ENCODE measurements at regions not wholly inside any gene's neighbourhood (a gene's known extent, or its start where the extent isn't known, plus 50 kb on each side); places are given as distances from the start of the nearest gene placed in this dataset.
"Not testable (repeated sequence)": the region's sequence is repeated elsewhere in the genome, so short reads cannot be mapped to it uniquely, and the experiment has no call there.

DNA sequence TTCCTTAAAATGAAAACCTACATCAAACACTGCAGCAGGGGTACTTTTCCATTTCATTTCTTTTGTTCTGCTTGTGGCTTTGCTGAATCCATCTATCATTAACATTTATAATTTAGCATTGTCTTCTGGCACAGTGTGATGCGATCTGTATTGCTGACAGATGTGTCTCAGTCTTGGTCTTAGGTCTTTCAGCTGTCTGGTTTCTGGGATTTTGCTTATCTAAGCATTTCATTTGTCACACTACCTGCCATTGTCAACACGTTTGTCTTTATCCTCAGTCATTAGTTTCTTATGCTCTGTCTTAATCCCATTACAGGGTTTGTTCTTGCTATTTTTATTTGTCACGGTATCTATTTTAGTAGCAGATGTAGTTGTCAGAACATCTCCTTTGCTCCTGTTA lies 303.1 kb downstream of the IZUMO3 start:
- Mint-ChIP-seq H3K9me3 (peaks cover 13% of the 10 kb centered on the region), H3K27ac (no peak overlapping the region), H3K4me3 (no peak overlapping the region), H3K27me3 (ENCODE audit: low read depth) (no peaks in the 10 kb centered on the region), H3K4me1 (no peaks in the 10 kb centered on the region), H3K36me3 (ENCODE audit: low read depth) (no peaks in the 10 kb centered on the region)
- TF ChIP-seq, protein P1, sequence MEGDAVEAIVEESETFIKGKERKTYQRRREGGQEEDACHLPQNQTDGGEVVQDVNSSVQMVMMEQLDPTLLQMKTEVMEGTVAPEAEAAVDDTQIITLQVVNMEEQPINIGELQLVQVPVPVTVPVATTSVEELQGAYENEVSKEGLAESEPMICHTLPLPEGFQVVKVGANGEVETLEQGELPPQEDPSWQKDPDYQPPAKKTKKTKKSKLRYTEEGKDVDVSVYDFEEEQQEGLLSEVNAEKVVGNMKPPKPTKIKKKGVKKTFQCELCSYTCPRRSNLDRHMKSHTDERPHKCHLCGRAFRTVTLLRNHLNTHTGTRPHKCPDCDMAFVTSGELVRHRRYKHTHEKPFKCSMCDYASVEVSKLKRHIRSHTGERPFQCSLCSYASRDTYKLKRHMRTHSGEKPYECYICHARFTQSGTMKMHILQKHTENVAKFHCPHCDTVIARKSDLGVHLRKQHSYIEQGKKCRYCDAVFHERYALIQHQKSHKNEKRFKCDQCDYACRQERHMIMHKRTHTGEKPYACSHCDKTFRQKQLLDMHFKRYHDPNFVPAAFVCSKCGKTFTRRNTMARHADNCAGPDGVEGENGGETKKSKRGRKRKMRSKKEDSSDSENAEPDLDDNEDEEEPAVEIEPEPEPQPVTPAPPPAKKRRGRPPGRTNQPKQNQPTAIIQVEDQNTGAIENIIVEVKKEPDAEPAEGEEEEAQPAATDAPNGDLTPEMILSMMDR (IDR thresholded peaks at IDR 0.05; ENCODE audit: unreplicated experiment in 3 of 3), result no peak

DNA sequence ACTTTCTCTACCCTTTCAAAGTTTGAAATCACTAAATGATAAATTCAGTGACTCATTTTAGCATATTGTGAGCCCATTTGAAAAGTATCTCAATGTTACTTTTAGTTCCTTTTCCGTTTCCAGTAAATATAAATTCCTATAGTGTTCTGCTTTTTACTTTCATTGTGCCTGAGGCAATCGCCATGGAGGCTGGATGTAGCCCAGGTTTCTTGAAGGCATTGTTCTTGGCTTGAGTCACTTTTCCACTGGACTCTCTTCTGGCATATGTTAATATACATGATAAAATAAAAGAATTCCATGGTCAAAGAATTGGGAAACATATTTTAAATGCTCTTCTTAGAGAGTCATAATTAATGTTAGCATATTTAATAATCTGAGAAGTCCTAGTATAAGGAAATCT lies 327.0 kb downstream of the IZUMO3 start:
- TF ChIP-seq, protein P1 (IDR thresholded peaks at IDR 0.05; ENCODE audit: unreplicated experiment in 3 of 3), result no peak
- H3K36me3 Mint-ChIP-seq (ENCODE audit: low read depth), result no peaks in the 10 kb centered on the region
- H3K27ac Mint-ChIP-seq, result no peak overlapping the region
- no peaks in the 10 kb centered on the region for H3K9me3 Mint-ChIP-seq
- H3K4me1 Mint-ChIP-seq, result no peaks in the 10 kb centered on the region
- no peaks in the 10 kb centered on the region for H3K27me3 Mint-ChIP-seq (ENCODE audit: low read depth)
- no peak overlapping the region for H3K4me3 Mint-ChIP-seq

DNA sequence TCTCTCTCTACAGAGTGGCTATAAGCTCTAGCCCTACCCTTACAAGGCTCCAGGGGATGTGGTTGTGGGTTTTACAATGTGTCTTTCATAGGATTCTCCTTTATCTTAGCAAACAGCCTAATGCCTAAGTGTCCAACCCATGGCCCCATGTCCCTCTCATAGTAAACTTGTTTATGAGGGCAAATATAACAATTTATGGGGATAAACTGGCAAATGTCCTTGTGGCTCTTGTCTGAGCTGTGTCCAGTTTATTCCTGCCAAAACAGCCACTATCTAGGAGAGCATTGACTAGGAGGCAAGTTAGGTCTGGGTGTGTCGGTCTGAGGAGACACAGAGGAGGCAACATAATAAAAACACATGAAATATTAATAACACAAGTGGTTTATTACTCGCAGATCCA lies 335.1 kb downstream of the IZUMO3 start:
- TF ChIP-seq, protein P1 (IDR thresholded peaks at IDR 0.05; ENCODE audit: unreplicated experiment in 3 of 3), result no peak
- H3K36me3 Mint-ChIP-seq (ENCODE audit: low read depth), result no peaks in the 10 kb centered on the region
- no peaks in the 10 kb centered on the region for H3K4me1 Mint-ChIP-seq
- H3K27me3 Mint-ChIP-seq (ENCODE audit: low read depth), result no peaks in the 10 kb centered on the region
- no peak overlapping the region for H3K27ac Mint-ChIP-seq
- H3K9me3 Mint-ChIP-seq, result no peaks in the 10 kb centered on the region
- no peak overlapping the region for H3K4me3 Mint-ChIP-seq

DNA sequence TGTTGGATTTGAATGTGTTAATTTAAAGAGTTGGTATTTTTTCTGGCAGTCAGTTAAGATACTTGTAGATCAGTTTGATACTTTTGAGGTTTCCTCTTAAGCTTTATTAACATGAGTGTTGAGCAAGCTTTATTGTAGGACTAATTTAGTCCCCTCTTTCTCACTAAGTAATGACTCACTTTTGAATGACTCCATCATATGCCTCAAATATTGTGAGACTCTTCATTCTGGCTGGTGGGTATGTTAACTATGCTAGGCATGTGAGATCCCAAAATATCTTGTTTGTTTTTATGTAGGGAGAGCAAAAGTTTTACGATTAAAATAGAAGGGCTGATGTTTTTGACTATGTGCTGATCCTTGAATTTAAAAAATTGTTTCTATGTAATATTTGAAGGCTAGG lies 355.7 kb downstream of the IZUMO3 start:
- no peak overlapping the region for H3K4me3 Mint-ChIP-seq
- H3K27ac Mint-ChIP-seq, result no peak overlapping the region
- no peaks in the 10 kb centered on the region for H3K27me3 Mint-ChIP-seq (ENCODE audit: low read depth)
- H3K9me3 Mint-ChIP-seq, result peaks cover 14% of the 10 kb centered on the region
- no peaks in the 10 kb centered on the region for H3K4me1 Mint-ChIP-seq
- peaks cover 3% of the 10 kb centered on the region for H3K36me3 Mint-ChIP-seq (ENCODE audit: low read depth)
- TF ChIP-seq, protein P1 (IDR thresholded peaks at IDR 0.05; ENCODE audit: unreplicated experiment in 3 of 3), result no peak

DNA sequence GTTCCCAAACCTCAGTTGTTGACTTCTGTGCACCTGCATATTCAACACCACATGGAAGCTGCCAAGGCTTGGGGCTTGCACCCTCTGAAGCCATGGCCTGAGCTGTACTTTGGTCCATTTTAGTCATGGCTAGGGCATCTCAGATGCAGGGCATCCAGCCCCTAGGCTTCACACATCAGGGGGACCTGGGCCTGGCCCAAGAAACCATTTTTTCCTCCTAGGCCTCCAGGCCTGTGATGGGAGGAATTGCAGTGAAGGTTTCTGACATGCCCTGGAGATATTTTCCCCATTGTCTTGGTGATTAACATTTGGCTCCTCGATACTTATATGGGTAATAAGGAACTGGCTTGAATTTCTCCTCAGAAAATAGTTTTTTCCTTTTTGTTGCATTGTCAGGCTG lies 354.5 kb upstream of the ELAVL2 start:
- H3K9me3 Mint-ChIP-seq, result peaks cover 52% of the 10 kb centered on the region
- not testable (repeated sequence) for H3K4me3 Mint-ChIP-seq; H3K27me3 Mint-ChIP-seq (ENCODE audit: low read depth); H3K4me1 Mint-ChIP-seq; H3K36me3 Mint-ChIP-seq (ENCODE audit: low read depth); H3K27ac Mint-ChIP-seq

DNA sequence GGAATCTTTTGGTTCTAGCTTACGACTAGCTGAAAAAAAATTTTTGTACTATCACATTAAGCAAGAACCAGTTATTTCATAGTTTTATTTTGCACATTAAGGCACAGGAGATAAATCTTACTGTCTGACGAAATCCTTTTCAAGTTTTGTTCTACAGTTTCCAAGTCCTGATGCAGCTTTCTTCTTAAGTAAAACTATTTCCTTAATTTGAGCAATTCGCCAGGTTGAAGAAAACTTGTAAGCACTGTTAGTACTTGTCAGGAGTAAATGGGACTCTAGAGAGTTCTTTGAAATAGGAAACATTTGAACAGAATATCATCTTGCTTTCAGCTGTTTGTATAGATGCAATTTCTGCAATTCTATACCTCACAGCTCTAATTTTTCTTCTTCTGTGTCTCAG lies 318.8 kb upstream of the ELAVL2 start:
- Mint-ChIP-seq H3K4me1 (no peaks in the 10 kb centered on the region), H3K9me3 (no peaks in the 10 kb centered on the region), H3K27ac (no peak overlapping the region), H3K27me3 (ENCODE audit: low read depth) (no peaks in the 10 kb centered on the region), H3K4me3 (no peak overlapping the region), H3K36me3 (ENCODE audit: low read depth) (no peaks in the 10 kb centered on the region)
- TF ChIP-seq, protein P1 (IDR thresholded peaks at IDR 0.05; ENCODE audit: unreplicated experiment in 3 of 3), result no peak

DNA sequence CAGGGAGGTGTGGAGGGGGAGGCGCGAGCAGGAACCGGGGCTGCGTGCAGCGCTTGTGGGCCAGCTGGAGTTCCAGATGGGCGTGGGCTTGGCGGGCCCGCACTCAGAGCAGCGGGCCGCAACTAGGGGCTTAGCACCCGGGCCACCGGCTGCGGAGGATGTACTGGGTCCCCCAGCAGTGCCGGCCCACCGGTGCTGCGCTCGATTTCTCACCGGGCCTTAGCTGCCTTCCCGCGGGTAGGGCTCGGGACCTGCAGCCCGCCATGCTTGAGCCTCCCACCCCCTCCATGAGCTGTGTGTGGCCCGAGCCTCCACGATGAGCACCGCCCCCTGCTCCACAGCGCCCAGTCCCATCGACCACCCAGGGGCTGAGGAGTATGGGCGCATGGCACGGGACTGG lies 309.0 kb upstream of the ELAVL2 start:
- not testable (repeated sequence) for H3K27me3 Mint-ChIP-seq (ENCODE audit: low read depth); H3K27ac Mint-ChIP-seq; H3K36me3 Mint-ChIP-seq (ENCODE audit: low read depth); H3K9me3 Mint-ChIP-seq; H3K4me1 Mint-ChIP-seq; H3K4me3 Mint-ChIP-seq

Data from nephron (organoid).